Activated T-helper 2 cell treated with anti-CD3 and anti-CD28 coated beads, Interferon-gamma antibody, Interleukin-2, Interleukin-4, amounts not matched to agents 10 μg/mL and 5 μg/mL and 100 μg/mL, durations not matched to agents 14 hours and 24 hours and 36 hours (primary cell): ENCODE measurements at regions not wholly inside any gene's neighbourhood (a gene's known extent, or its start where the extent isn't known, plus 50 kb on each side); places are given as distances from the start of the nearest gene placed in this dataset.

Source experiments
- DNase-seq: peaks from one replicate; pipeline ENCODE4 v3.0.0; 2021; ENCODE audit warnings: low spot score
- H3K27ac Mint-ChIP-seq: one replicate; pipeline ENCODE4 v1.8.0; 2021; ENCODE audit warnings: mixed read lengths
- H3K27me3 Mint-ChIP-seq: one replicate; pipeline ENCODE4 v1.8.0; 2021; ENCODE audit warnings: low read depth, mixed read lengths
- H3K36me3 Mint-ChIP-seq: one replicate; pipeline ENCODE4 v1.8.0; 2021; ENCODE audit warnings: low read depth, mixed read lengths
- H3K4me1 Mint-ChIP-seq: one replicate; pipeline ENCODE4 v1.8.0; 2021; ENCODE audit warnings: low read depth, mixed read lengths
- H3K4me3 Mint-ChIP-seq: one replicate; pipeline ENCODE4 v1.8.0; 2021; ENCODE audit warnings: low read depth, mild to moderate bottlenecking, moderate library complexity, mixed read lengths
- H3K9me3 Mint-ChIP-seq: one replicate; pipeline ENCODE4 v1.8.0; 2021; ENCODE audit warnings: mixed read lengths
- intact Hi-C: fragments of 100-400 bp; cut with micrococcal nuclease; formaldehyde crosslinking; loops from one replicate; pipeline ENCODE4 v1.15.1; 2023

DNA sequence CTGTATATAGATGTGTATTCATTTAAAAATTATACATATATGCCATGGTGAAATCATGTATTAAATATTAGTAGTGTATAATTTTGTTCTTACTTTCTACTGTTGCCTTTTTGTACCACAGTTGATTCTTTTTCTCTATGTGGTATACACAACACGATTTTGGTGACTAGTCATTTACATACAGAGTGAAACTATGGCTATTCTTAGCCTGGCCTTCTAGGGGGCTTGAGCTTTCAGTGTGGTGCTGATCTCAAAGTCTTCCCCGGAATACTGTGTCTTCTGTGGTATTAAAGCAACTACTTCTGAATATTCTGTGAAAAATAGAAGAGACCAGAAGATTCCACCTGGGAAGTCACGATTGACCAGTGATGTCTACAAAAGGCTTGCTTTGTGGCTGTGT is 301.9 kb downstream of the UTRN start:
- intact Hi-C loops = loop anchor here (5.0 to 10.0 kb wide), 3 partner anchors 70 to 1238 kb away; no protein-coding TSS in a partner anchor

DNA sequence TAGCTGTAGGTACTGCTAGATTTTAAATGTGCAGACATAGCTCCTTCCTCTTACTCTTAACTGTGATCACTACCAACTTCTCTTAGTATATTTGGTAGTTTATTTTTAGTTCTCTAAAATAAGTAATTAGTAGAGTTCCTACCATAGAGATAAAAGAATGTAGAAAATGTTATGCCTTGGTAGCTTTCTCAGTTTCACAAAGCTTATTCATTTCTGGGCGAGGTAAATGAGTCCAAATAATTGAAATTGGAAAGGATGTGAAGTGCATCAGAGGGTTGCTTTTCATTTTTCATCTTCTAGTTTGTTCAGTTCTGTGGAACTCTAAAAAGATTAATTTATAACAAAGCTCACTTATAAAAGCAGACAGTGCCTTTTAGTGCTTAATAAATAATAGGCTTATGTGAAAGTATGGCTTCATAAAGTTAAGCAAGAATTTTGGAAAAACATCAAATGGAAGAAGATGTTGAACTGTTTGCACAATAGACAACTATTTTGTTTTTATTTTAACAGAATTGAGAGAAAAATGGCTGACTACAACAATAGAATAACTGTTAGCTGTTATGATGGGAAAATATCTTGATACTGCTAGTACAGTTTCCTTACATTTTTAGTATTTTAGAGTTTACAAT is 303.7 kb downstream of the UTRN start:
- intact Hi-C loops = loop anchor here (1.0 to 10.0 kb wide), 4 partner anchors 8 to 1236 kb away; no protein-coding TSS in a partner anchor
- Mint-ChIP-seq H3K4me1 (peaks cover 33% of the 10 kb centered on the region), H3K4me3 (no peak overlapping the region), H3K27ac (no peak overlapping the region), H3K9me3 (peaks cover 5% of the 10 kb centered on the region), H3K36me3 (peaks cover 42% of the 10 kb centered on the region), H3K27me3 (no peaks in the 10 kb centered on the region)
- DNase-seq = no peak

More for the DNA sequence above, 301.9 kb downstream of the UTRN start:
- Mint-ChIP-seq H3K4me1 (peaks cover 49% of the 10 kb centered on the region), H3K27me3 (no peaks in the 10 kb centered on the region), H3K9me3 (no peaks in the 10 kb centered on the region), H3K4me3 (no peak overlapping the region), H3K27ac (no peak overlapping the region), H3K36me3 (peaks cover 26% of the 10 kb centered on the region)
- DNase-seq = no peak

DNA sequence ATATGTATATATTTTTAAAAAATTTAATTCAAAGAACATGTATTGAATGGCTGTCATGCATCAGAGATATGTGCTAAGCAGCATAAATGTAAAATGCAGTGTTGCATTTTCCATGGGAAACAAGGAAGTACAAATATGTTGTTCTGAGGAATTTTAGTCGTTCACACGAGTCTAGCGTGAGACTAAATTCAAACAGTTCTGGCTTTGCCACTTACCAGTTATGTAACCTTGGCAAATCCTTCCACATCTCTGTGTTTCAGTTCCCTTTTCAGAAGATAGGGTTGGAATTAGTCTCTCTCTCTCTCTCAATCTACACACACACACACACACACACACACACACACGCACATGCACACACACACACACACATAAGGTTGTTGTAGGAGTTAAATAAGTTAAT is 305.4 kb downstream of the UTRN start:
- DNase-seq = no peak
- Mint-ChIP-seq H3K36me3 (peaks cover 45% of the 10 kb centered on the region), H3K9me3 (peaks cover 5% of the 10 kb centered on the region), H3K27me3 (no peaks in the 10 kb centered on the region), H3K4me1 (peaks cover 28% of the 10 kb centered on the region), H3K4me3 (no peak overlapping the region), H3K27ac (no peak overlapping the region)
- intact Hi-C loops = no loop called here

DNA sequence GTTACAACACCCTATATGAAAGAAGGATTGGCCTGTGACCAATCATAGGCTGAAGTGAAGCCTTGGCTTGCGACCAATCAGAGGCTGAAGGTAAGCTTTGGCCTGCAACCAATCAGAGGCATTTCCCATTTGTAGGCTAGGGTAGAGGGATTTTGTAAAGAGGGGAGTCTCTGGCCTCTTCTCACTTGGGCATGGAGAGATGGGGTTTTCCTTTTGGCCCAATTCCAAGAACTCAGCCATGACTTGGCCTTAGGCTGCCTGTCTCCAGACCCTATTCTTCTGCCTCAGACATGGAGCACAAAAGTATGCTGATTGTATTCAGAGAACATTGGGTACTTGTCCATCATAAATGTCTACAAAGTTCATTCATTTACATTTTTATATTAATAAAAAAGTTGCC is 308.3 kb downstream of the UTRN start:
- Mint-ChIP-seq H3K9me3 (peaks cover 5% of the 10 kb centered on the region), H3K27me3 (no peaks in the 10 kb centered on the region), H3K4me3 (no peak overlapping the region), H3K36me3 (peaks cover 44% of the 10 kb centered on the region), H3K27ac (no peak overlapping the region), H3K4me1 (peaks cover 23% of the 10 kb centered on the region)
- intact Hi-C loops = no loop called here
- DNase-seq = no peak

DNA sequence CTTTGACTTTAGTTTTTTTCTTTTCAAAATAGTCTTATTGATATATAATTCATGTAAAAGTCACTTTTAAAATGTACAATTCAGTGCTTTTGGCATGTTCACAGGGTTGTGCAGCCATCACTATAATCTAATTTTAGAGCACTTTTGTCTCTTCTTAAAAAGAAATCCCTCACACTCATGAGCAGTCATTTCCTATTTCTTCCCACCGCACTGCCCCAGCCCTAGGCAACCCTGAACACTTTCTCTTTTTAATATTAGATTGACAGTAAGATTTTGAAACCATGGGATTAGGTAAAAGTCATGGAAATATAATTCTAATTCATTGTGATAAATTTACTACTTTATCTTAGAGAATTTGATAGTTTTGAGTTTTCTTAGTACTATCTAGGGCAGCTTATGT is 309.4 kb downstream of the UTRN start:
- intact Hi-C loops = no loop called here
- peaks cover 48% of the 10 kb centered on the region for H3K36me3 Mint-ChIP-seq
- H3K4me1 Mint-ChIP-seq = peaks cover 28% of the 10 kb centered on the region
- DNase-seq = no peak
- no peak overlapping the region for H3K27ac Mint-ChIP-seq
- no peaks in the 10 kb centered on the region for H3K27me3 Mint-ChIP-seq
- peaks cover 5% of the 10 kb centered on the region for H3K9me3 Mint-ChIP-seq
- no peak overlapping the region for H3K4me3 Mint-ChIP-seq

DNA sequence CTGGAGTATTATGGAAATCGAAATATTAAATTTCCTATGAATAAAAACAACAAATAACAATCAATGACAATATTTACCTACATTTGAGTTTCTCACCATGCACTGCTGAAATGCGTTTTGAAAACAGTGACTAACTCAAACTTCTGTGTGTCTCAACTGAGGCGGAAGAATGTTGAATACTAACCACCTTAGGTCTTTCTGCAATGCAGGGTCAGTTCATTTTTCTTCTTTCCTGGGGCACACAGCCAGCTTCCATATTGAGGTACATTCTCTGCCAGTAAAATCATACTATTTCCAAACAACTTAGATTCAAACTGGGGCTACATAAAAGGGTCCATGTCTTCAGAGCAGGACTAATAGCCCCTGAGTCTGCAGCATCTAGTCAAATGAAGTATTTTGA is 310.1 kb downstream of the UTRN start:
- DNase-seq = no peak
- no peak overlapping the region for H3K4me3 Mint-ChIP-seq
- H3K27ac Mint-ChIP-seq = no peak overlapping the region
- peaks cover 33% of the 10 kb centered on the region for H3K4me1 Mint-ChIP-seq
- no peaks in the 10 kb centered on the region for H3K27me3 Mint-ChIP-seq
- intact Hi-C loops = loop anchor here (5.0 kb wide), 1 partner anchor 82 kb away; no protein-coding TSS in a partner anchor
- H3K9me3 Mint-ChIP-seq = peaks cover 7% of the 10 kb centered on the region
- H3K36me3 Mint-ChIP-seq = peaks cover 55% of the 10 kb centered on the region

DNA sequence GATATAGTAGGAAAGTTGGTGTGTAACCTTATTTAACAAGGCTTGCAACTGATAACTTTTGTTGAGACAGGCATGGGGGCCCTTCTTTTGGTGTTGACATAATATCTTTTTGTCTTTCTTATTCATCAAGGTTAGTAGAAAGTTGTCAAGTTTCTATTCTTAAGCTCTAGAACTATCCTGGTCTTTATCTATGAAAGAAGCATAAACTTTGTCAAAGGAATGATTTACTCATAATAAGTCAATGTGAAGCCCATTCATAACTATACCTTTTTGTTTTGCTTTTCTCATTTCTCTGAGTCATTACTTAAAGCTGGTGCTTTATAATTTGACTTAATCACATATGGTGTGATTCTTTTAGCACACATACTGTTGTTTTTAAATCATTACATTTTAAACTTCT is 312.4 kb downstream of the UTRN start:
- Mint-ChIP-seq H3K27ac (no peak overlapping the region), H3K9me3 (peaks cover 21% of the 10 kb centered on the region), H3K27me3 (no peaks in the 10 kb centered on the region), H3K36me3 (peaks cover 59% of the 10 kb centered on the region), H3K4me1 (peaks cover 44% of the 10 kb centered on the region), H3K4me3 (no peak overlapping the region)
- intact Hi-C loops = loop anchor here (1.0 to 5.0 kb wide), 3 partner anchors 9 to 80 kb away; no protein-coding TSS in a partner anchor
- no peak for DNase-seq

DNA sequence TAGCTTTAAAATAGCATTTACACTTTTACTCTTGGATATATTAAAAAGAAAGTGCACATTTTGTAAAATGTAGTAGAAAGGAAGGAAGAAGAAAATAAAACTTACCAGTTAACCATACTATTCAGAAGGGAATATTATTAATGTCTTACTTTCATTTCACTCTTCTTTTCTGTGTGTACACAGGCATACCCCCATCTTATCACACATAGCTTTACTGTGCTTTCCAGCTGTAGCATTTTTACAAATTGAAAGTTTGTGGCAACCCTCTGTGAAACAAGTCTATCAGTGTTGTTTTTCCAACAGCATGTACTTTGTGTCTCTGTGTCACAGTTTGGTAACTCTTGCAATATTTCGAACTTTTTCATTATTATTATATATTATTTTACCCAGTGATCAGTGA is 314.5 kb downstream of the UTRN start:
- H3K4me1 Mint-ChIP-seq = peaks cover 58% of the 10 kb centered on the region
- no peak overlapping the region for H3K27ac Mint-ChIP-seq
- peaks cover 16% of the 10 kb centered on the region for H3K9me3 Mint-ChIP-seq
- H3K27me3 Mint-ChIP-seq = no peaks in the 10 kb centered on the region
- no peak overlapping the region for H3K4me3 Mint-ChIP-seq
- intact Hi-C loops = loop anchor here (5.0 kb wide), 1 partner anchor 78 kb away; no protein-coding TSS in a partner anchor
- no peak for DNase-seq
- H3K36me3 Mint-ChIP-seq = peaks cover 53% of the 10 kb centered on the region

DNA sequence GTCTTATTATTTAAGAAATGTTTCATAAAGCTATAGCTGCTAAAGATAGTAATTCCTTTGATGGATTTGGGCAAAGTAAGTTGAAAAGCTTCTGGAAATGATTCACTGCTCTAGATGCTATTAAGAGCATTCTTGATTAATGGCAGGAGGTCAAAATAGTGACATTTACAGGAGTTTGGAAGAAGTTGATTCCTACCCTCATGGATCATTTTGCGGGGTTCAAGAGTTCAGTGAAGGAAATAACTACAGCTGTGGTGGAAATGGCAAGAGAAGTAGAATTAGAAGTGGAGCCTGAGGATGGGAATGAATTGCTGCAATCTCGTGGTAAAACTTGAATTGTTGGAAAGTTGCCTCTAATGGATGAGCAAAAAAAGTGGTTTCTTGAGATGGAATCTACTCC is 316.1 kb downstream of the UTRN start:
- H3K27me3 Mint-ChIP-seq = no peaks in the 10 kb centered on the region
- peaks cover 46% of the 10 kb centered on the region for H3K36me3 Mint-ChIP-seq
- no peak overlapping the region for H3K4me3 Mint-ChIP-seq
- peaks cover 53% of the 10 kb centered on the region for H3K4me1 Mint-ChIP-seq
- H3K9me3 Mint-ChIP-seq = peaks cover 16% of the 10 kb centered on the region
- no peak for DNase-seq
- no peak overlapping the region for H3K27ac Mint-ChIP-seq
- intact Hi-C loops = no loop called here

DNA sequence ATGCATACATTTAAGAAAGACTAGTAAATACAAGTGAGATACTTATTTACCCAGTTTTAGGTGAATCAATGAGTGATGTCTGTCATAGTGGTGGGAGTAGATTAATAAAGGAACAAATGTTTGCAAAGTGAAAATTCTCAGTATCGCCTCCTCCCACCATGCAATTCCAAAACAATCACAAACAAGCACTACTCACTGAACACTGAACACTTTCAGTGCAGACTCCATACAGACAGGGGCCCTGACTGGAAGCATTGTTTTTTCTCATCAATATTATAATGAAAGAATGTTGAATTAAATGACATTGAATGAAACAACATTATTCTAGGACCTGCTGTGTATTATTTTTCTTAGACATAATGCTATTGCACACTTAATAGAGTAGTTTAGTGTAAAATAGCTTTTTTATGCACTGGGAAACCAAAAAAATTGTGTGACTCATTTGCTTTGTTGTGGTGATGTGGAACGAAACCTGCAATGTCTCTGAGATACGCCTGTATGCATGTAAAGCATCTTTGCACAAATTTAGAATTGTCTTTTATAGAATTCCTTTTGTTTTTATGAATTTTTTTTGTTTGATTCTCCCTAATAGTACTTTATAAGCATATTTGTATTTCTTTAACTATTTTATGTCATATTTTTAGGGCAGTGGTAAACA is 317.5 kb downstream of the UTRN start:
- Mint-ChIP-seq H3K4me1 (peaks cover 49% of the 10 kb centered on the region), H3K9me3 (peaks cover 16% of the 10 kb centered on the region), H3K27me3 (no peaks in the 10 kb centered on the region), H3K4me3 (no peak overlapping the region), H3K36me3 (peaks cover 53% of the 10 kb centered on the region), H3K27ac (peak overlapping the region; percentile 67)
- intact Hi-C loops = loop anchor here (1.0 to 2.0 kb wide), 4 partner anchors 19 to 414 kb away; no protein-coding TSS in a partner anchor
- DNase-seq = no peak

DNA sequence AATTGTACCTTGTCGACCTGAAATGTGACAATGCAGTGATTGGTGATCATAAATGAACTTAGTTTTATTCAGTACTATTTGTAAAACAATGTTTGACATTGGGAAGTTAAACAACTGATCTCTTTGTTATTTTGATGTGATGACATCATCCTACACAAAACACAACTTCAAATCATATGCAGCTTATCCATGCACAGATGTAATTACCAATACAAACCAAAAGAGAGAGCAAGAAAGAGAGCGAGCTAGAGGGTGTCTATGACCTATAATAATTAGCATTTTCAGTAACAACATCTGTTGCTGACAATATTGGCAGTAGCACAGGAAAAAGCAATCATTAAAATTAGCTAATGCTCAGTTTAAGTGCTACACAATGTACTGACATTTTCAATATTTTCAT is 320.9 kb downstream of the UTRN start:
- peaks cover 39% of the 10 kb centered on the region for H3K36me3 Mint-ChIP-seq
- DNase-seq = no peak
- no peak overlapping the region for H3K27ac Mint-ChIP-seq
- peaks cover 10% of the 10 kb centered on the region for H3K9me3 Mint-ChIP-seq
- H3K27me3 Mint-ChIP-seq = no peaks in the 10 kb centered on the region
- intact Hi-C loops = no loop called here
- no peak overlapping the region for H3K4me3 Mint-ChIP-seq
- peaks cover 44% of the 10 kb centered on the region for H3K4me1 Mint-ChIP-seq

DNA sequence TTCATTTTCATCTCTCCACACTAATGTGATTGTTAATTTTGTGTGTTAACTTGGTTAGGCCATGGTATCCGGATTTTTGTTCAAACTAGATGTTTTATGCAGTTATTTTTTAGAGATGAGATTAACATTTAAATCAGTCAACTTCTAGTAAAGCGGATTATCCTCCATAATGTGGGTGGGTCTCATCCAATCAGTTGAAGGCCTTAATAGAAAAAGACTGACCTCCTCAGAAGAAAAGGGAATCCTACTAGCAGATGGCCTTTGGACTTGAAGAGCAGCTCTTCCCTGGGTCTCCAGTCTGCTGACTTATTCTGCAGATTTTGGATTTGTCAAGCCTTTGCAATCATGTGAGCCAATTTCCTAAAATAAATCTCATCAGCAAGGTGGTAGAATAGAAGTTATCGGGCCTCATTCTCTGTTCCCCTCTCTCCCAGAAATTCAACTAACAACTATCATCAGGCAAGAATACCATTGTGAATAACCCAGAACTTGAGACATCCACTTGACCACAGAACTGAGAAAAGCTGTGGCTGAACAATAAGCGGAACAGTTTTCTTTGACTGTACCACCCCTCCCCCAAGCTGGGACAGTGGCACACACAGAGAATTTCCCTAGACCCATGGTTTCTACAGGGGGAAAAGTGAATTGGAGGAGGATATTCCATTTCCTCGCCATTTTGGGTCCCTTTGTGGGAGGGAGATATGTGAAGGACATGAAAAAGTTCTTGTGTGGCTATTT is 323.0 kb downstream of the UTRN start:
- peaks cover 44% of the 10 kb centered on the region for H3K4me1 Mint-ChIP-seq
- H3K27me3 Mint-ChIP-seq = no peaks in the 10 kb centered on the region
- H3K9me3 Mint-ChIP-seq = peaks cover 4% of the 10 kb centered on the region
- DNase-seq = no peak
- no peak overlapping the region for H3K4me3 Mint-ChIP-seq
- peaks cover 30% of the 10 kb centered on the region for H3K36me3 Mint-ChIP-seq
- no peak overlapping the region for H3K27ac Mint-ChIP-seq
- intact Hi-C loops = no loop called here

DNA sequence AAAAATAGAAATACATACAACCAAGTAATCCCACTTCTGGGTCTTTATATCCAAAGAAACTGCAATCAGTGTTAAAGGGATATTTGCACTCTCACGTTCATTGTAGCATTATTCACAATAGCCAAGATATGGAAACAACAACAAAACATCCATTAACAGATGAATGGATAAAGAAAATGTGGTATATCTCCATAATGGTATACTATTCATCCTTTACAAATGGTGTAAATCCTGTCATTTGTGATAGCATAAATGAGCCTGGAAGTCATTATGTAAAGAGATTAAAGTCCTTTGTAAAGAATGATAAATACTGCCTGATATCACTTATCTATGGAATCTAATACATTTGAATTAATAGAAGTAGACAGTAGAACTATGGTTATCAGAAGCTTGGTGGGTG is 327.7 kb downstream of the UTRN start:
- Mint-ChIP-seq H3K4me1 (peaks cover 42% of the 10 kb centered on the region), H3K27ac (no peak overlapping the region), H3K9me3 (peaks cover 4% of the 10 kb centered on the region), H3K27me3 (no peaks in the 10 kb centered on the region), H3K36me3 (peaks cover 17% of the 10 kb centered on the region), H3K4me3 (no peak overlapping the region)
- DNase-seq = no peak
- intact Hi-C loops = no loop called here
